ENCODE measurements at regions not wholly inside any gene's neighbourhood (a gene's known extent, or its start where the extent isn't known, plus 50 kb on each side); places are given as distances from the start of the nearest gene placed in this dataset.
A peak's percentile ranks its signal among the peaks of the same experiment; 100 is the strongest.

DNA sequence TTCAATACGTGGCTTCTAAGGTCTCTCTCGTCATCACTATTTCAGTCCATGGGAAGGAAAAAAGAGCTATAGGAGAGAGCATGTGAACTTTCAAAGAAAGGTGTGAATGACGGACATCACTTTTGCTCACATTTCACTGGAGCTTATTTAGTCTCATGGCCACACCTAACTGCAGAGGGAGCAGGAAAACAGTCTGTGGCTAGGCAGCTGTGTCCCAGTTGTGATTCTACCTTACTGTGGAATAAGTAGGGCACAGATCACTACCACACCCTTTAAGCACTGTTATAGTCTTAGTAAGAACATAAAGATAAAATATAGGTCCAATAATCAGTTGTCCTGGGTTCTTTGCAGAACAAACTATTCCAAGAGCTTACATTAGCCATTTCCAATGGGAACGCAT lies 192.9 kb downstream of the NRIP1 start:
- H3K4me3 ChIP-seq (ENCODE audit: low read depth, low read length), result no peak overlapping the region
- TF ChIP-seq, protein P1, sequence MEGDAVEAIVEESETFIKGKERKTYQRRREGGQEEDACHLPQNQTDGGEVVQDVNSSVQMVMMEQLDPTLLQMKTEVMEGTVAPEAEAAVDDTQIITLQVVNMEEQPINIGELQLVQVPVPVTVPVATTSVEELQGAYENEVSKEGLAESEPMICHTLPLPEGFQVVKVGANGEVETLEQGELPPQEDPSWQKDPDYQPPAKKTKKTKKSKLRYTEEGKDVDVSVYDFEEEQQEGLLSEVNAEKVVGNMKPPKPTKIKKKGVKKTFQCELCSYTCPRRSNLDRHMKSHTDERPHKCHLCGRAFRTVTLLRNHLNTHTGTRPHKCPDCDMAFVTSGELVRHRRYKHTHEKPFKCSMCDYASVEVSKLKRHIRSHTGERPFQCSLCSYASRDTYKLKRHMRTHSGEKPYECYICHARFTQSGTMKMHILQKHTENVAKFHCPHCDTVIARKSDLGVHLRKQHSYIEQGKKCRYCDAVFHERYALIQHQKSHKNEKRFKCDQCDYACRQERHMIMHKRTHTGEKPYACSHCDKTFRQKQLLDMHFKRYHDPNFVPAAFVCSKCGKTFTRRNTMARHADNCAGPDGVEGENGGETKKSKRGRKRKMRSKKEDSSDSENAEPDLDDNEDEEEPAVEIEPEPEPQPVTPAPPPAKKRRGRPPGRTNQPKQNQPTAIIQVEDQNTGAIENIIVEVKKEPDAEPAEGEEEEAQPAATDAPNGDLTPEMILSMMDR (IDR thresholded peaks at IDR 0.05; ENCODE audit: low read depth, low read length, missing control alignments), result no peak
- DNase-seq (ENCODE audit: low read depth), result no peak

DNA sequence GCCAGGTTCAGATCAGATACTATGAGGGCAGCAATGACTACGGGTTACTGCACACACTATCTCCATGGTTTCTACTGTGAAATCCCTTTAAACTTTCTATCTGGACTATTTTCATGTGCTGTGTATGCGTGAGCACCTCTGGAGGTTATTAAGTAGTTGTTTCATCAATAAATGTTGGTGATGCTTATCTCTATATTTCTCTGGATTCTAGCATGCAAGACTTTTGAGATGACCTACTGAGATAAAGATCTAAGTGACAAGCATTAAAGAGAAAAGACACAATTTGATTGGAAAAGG lies 194.0 kb downstream of the NRIP1 start:
- no peak overlapping the region for H3K4me3 ChIP-seq (ENCODE audit: low read depth, low read length)
- no peak for DNase-seq (ENCODE audit: low read depth)
- TF ChIP-seq, protein P1 (IDR thresholded peaks at IDR 0.05; ENCODE audit: low read depth, low read length, missing control alignments), result no peak

DNA sequence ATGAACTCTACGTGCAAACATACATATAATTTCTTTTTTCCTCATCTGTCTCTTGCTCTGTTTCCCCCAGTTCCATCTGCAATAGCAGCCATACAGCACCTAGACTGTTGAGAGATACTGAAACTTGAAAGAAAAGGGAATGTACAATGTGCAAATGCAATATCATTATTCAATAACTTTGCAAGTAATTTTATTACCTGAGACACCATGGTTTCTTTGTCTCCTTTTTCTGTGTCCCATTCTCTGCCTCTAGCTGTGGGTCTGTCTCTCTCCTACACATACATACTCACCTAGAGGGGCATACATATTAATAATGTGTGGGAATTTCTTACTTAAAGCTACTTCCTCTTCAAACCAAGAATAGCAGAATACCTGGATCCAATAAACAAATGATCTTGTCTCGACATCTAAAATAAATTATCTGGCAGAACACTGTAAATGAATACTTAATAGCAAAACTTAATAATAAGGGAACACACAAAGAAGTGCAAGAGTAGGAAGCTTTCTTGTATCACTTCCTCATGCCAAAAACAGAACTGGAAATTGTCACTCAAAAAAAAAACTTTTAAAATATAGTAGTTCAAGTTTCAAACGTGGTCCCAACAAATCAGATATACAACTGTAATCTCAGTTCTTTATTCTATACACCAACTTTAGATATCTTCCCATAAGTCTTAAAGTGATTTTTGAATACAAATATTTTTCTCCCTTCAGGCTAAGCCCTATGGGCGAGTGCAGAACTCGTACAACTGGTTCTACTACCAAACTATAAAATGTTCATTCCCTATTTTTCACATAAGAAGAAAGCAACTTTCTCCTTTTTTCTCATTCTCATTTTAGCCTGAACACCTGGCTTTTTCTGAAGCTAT lies 194.6 kb downstream of the NRIP1 start:
- no peak for DNase-seq (ENCODE audit: low read depth)
- H3K4me3 ChIP-seq (ENCODE audit: low read depth, low read length), result no peak overlapping the region

DNA sequence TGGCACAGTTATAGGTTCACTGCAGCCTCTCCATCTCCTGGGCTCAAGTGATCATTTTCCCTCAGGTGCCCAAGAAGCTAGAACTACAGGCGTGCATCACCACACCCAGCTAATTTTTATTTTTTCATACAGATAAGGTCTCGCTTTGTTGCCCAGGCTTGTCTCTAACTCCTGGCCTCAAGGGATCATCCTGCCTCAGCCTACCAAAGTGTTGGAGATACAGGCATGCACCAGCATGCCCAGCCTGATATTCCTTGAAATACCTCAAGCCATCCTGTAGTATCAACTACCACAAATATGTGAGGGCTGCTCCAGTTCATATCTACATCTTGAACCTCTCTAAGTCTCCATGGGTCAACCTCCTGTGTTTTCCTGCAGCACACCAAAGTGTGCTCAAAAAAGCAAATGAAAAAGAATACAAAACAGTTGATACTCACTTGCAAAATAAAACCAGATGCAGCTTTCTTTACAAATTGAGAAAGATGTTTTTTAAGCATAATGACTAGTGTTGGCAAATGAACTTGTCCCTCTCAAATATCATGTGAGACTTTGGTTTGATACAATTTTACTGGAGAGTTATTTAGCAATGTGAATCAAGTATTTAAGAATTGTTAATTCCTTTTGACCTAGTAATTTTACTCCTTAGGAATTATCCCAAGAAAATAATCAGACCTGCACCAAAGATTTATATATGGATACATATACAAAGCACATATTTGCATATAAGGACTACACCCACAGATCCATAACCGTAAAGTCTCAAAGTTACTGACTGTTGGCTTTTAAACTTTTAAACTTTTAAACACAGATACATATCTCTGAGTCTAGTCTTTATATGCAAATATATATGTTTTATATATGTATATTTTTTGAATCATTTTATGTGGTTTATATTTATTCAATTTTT lies 197.7 kb downstream of the NRIP1 start:
- no peak overlapping the region for H3K4me3 ChIP-seq (ENCODE audit: low read depth, low read length)
- no peak for DNase-seq (ENCODE audit: low read depth)
- TF ChIP-seq, protein P1 (IDR thresholded peaks at IDR 0.05; ENCODE audit: low read depth, low read length, missing control alignments), result no peak

More for the DNA sequence above, 194.6 kb downstream of the NRIP1 start:
- TF ChIP-seq, protein P1 (IDR thresholded peaks at IDR 0.05; ENCODE audit: low read depth, low read length, missing control alignments), result no peak

DNA sequence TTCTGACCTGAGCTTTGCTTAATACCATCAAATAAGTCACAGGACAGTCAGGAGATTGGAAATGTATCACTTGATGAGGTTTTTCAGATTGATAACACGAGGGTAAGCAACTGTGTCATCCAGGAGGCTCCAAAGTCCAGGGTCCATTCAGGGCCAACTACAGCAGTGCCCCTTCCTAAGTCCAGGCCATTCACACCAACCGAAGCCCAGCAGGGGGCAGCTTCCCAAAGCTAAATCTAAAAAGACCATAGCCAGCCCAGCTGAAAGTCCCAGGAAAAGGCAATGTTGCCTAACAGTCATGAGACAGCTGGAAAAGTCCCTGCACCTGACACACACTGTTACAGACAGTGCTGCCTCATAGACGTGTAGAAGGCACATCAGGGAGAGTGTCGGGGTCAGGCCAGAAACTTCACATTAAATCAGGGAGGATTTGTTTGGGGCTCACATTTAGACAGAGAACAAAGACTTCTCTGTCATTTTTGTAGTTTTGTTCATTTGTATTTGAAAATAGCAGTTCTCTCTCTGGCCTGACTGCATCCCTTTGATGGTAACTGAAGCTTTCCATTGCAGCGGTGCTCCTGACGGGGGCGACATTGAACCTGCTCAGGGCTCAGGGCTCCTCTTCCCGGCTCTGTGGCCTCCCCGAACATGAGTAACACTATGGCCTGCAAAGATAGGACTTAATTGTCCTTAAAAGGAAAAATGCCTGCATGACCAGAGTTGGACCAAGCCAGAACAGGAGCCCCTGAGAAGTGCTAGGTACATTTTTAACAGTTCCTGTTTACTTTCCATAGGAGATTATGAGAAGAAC lies 200.4 kb downstream of the NRIP1 start:
- TF ChIP-seq, protein P1 (IDR thresholded peaks at IDR 0.05; ENCODE audit: low read depth, low read length, missing control alignments), result peak; percentile 82
- no peak for DNase-seq (ENCODE audit: low read depth)
- no peak overlapping the region for H3K4me3 ChIP-seq (ENCODE audit: low read depth, low read length)

DNA sequence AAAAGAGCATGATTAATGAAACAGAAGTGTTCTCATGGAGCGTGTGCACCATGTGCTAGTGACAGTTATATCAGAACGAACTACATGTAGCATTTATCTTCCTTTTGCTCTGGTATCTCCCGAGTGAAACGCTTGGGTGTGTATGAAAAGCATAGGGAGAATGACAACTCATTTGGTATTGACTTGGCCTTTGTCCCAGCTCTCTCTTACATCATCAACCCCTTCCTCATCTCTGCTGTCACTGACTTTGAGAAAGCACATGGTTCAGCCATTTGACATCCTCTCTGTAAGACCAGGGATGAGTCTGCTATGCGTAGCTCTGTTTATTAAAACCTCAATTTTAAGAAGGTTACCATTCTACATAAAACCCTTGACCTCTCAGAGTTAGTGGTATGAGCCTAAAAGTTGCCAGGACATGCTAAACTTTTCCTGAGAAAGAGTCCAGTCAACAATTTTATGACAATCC lies 201.0 kb downstream of the NRIP1 start:
- no peak for DNase-seq (ENCODE audit: low read depth)
- TF ChIP-seq, protein P1 (IDR thresholded peaks at IDR 0.05; ENCODE audit: low read depth, low read length, missing control alignments), result no peak
- H3K4me3 ChIP-seq (ENCODE audit: low read depth, low read length), result no peak overlapping the region
